Left lobe of liver (tissue), 2 donors: ENCODE measurements at regions not wholly inside any gene's neighbourhood (a gene's known extent, or its start where the extent isn't known, plus 50 kb on each side); places are given as distances from the start of the nearest gene placed in this dataset.

Source experiments
- ATAC-seq: fragments of 200-7000 bp; cut with Tn5 transposase; one replicate; pipeline ENCODE4 v1.9.1; 2020; ENCODE audit warnings: mild to moderate bottlenecking, moderate library complexity
- DNase-seq: peaks from one replicate; pipeline ENCODE4 v3.0.0-alpha.2; 2020; ENCODE audit warnings: low spot score
- donor health status: DM: no; HTN: no; CAD: no; lungs with moderate emphysema.
- donor health status: DM: no; HTN: yes; CAD: no.

DNA sequence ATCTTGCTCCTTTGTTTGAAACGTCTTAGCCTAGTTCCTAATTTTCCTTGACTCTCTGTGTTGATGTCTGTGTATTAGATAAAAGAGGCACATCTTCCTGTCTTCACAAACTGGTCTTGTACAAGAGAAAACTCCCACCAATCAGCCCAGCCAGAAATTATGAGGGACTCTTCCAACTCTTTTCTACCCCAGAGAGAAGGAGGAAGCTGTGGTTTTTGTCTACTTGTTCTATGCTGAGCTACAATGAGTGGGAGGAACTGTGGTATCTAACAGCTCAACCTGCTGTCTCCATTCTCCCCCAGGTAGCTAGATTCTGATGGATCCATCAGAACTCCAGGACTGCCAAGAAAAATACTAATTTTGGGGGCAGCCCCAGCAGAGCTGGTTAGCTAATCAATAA, 392.5 kb downstream of the HS3ST3B1 start:
- ATAC-seq (no peak), DNase-seq (no peak)

DNA sequence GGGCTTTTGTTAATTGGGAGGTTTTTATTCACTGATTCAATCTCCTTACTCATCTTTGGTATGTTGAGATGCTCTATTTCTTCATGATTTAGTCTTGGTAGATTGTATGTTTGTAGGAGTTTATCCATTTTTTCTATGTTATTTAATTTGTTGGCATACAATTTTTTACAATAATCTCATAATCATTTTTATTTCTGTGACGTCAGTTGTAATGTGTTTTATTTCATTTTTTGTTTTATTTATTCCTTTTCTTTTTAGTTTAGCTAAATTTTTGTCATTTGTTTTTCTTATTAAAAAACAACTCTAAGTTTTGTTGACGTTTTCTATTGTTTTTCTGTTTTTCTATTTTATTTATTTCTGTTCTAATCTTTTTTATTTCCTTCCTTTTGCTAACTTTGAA, 389.8 kb downstream of the HS3ST3B1 start:
- no peak for DNase-seq
- no peak for ATAC-seq

- ATAC-seq (no peak), DNase-seq (no peak)
Observed at GRCh38 chr17:14688134-14688533, 387.3 kb downstream of the HS3ST3B1 start.

DNA sequence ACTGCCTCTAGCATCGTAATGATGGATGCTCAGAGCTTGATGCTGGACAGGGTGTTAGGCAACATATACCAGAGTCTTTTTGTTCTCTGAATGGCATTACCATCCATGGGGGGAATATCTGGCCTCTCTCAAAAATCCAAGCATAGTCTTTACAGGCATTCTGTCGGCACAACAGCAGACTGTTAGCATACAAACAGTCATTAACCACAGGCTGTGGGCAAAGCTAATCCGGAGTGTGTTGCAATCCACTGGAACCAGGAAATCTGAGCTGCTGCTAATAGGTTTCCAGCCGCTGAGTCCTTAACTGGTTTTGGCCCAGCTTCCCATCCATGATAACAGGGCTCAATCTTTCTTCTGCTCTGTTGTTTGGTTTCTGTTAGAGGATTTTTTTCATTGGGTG, 371.9 kb downstream of the HS3ST3B1 start:
- DNase-seq (no peak), ATAC-seq (peak; percentile 65)

DNA sequence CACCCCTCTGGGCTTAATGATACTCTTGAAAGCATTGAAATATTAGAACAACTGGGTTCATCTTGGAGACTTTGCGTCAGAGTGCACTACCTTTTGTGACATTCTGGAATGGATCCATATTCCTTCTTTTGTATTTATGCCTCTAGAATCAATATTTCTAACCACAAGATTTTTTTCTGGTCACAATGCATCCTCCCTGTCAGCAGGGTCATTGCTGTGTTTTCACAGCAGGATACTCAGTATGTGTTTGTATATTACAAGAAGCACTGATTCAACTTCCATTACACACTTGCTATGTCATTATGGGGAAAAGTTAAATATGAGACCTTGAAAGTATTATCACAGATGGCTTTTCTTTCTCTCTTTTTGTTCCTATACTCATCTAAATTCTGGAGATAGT, 370.0 kb downstream of the HS3ST3B1 start:
- no peak for DNase-seq
- no peak for ATAC-seq

DNA sequence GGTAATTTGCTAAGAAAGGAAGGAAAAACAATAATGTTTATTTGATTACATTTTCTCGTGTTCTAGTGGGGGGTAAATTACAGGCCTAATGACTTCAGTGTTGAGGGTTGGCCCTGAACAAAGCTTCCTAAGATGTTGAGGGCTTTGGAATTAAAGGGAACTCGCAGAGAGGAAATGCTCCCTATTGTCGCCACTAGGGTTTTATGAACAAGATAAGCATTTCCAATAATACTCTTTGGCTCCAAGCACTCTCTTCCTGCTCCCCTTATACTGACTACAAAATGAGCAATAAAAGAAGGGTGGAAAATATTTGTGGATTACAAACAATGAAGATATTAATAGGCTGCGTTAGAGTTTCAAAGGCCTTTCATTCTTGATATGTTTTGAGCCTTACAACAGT, 363.6 kb downstream of the HS3ST3B1 start:
- DNase-seq, result no peak
- no peak for ATAC-seq

GRCh38 chr17:14641117-14641516, 340.2 kb downstream of the HS3ST3B1 start:
- DNase-seq (no peak), ATAC-seq (no peak)

DNA sequence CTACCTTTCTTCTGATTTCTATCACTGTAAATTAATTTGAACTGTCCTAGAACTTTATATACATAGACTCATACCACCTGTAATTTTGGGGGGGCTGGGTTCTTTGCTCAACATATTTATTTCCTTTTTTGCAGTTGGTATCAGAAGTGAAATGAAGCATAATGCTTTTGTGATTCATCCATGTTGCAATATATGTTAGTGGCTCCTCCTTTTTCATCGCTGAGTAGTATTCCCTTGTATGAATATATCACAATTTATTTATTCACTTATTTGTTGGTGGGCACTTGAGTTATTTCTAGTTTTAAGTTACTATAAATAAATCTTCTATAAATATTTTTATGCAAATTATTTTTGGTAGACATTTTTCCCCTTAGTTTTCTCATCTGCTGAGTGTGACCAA, 336.4 kb downstream of the HS3ST3B1 start:
- no peak for DNase-seq
- no peak for ATAC-seq

DNA sequence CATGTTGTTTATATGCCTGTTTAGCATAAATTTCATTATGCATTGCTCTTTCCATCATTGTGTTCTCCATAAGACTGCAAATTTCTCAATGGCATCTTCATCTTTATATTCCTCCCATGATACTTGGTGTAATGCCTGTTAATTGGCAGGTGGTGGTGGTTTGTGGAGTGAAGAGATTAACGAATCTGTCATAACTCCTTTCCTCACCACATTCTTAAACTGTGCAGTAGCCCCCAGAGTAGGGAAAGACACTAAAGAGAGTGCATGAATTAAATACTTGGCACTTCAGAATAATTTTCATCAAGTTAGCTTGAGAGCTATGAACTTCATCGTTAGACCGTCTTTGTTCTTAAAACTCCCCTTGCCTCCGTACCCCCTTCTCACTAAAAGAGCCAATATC, 329.7 kb downstream of the HS3ST3B1 start:
- ATAC-seq (no peak), DNase-seq (no peak)

DNA sequence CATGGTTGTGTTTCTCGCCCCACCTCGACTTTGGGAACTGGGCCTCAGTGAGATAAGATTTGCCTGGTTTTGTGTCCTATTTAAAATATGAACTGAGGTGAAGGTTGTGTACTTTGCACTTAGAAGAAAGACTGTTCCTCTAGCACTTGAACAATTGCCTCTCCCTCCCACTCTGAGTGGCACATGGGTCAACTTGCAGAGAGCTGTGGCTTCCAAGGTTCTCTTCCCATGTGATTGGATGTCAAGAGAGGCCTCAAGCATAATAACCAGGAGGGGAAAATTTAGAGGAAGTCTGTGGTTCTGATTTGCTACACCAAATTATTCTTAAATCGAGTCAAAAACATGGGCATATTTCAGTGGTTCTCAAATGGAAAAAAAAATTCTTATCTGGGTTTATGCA, 329.2 kb downstream of the HS3ST3B1 start:
- no peak for DNase-seq
- ATAC-seq, result no peak

GRCh38 chr17:14622615-14623101, 321.8 kb downstream of the HS3ST3B1 start:
- DNase-seq, result no peak
- no peak for ATAC-seq

DNA sequence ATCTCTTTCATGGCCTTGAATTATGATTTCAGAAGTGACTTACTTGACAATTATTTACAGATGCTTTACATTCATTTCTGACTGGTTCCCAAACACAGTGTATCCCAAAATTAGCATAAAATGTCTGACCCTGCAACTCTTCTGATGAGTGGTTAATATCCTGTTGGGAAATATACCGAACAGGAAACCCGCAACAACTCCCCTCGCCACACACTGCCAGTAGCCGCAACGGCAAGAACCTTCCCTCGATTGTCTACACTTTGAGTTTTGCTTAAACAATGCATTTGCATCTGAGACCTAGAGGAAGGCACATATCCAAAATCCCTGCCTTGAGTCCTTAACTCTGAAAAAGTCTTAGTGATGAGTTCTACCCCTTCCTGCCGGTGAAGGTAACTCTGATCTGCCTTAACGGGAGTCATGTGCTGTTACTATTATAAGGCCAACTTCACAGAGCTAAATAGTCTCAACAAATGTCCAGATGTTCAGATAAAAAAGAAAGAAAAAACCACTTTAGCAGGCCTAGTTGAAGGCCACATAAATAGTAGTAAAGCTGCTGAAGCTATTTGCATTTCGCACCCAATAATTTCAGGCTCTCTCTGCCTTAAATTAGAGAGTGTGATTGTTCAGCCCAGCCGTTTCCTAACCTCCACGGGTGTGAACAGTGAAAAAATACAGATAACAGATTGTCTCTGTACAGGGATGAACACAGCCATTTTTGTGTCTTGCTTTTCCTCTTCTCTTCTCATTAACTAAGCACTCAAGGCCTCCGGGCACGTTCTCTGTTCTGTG, 321.1 kb downstream of the HS3ST3B1 start:
- no peak for DNase-seq
- ATAC-seq, result no peak

GRCh38 chr17:14619821-14620220, 318.9 kb downstream of the HS3ST3B1 start:
- DNase-seq, result no peak
- no peak for ATAC-seq

GRCh38 chr17:14616528-14616927, 315.6 kb downstream of the HS3ST3B1 start:
- ATAC-seq (no peak), DNase-seq (no peak)

- DNase-seq, result no peak
- peak; percentile 49 for ATAC-seq
Observed at GRCh38 chr17:14605267-14605599, 304.4 kb downstream of the HS3ST3B1 start.

DNA sequence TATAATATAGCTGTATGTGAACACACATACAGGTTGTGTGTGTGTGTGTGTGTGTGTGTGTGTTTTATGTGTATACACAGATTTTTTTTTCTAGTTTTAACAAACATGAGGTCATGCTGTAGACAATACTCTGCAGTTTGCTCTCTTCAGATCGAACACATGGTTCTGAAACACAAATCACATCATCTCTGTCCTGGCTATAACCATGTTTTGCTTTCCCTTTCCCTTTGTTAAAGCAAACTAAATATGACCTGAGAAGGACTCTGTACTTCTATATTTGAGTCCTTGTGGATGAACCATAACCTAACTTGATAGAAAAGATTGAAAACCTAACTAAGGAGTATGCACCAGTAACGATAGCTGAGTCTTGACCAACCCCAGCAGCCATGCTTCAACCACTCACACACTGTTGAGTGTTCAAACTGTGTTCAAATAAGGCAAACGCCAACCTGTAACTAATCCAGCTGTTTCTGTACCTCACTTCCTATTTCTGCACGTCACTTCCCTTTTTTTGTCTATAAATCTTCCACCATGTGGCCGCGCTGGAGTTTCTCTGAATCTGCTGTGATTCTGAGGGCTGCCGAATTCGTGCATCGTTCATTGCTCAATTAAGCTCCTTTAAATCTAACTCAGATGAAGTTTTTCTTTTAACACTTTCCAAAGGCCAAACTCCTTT, 303.8 kb downstream of the HS3ST3B1 start:
- DNase-seq (no peak), ATAC-seq (no peak)

- DNase-seq (no peak), ATAC-seq (no peak)
Observed at GRCh38 chr17:14596224-14596623, 295.3 kb downstream of the HS3ST3B1 start.

GRCh38 chr17:14595656-14596055, 294.8 kb downstream of the HS3ST3B1 start:
- no peak for DNase-seq
- ATAC-seq, result no peak

DNA sequence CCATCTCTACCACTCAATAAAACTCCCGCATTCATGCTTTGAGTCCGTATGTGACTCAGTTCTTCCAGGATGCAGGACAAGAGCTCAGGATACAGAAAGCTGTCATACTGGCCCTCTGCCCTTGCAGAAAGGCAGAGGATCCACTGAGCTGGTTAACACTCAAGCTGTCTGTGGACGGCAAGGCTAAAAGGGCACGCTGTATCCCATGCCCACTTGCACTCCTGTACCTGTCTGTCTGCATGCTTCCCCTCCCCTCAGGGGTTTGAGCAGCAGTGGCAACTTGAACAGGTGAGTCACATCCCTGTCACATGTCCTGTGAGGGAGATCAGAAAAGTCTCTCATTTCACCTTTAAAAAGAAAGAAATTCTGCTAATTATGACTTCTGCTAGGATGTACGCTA, 293.8 kb downstream of the HS3ST3B1 start:
- no peak for ATAC-seq

DNA sequence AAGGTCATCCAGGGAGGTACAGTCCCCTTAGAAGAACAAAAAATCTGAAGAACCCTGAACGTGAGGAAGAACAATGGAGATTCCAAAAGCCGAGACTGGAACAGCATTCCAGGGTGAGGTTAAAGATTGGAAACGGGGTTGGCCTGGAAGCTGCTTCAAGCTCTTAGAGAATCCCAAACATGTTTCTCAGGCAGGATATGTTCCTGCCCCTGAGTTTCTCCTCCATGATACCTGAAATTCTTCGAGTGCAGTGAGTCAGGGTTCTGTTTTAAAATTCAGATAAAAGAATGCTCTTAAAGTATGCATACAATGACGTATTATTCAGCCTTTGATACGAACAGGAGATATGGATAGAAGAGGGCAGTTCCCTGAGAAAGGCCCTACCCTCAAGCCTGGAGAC, 293.1 kb downstream of the HS3ST3B1 start:
- no peak for ATAC-seq
- no peak for DNase-seq

More for the DNA sequence above, 293.8 kb downstream of the HS3ST3B1 start:
- DNase-seq, result no peak

- ATAC-seq (no peak), DNase-seq (no peak)
Observed at GRCh38 chr17:14590459-14591250, 289.8 kb downstream of the HS3ST3B1 start.

DNA sequence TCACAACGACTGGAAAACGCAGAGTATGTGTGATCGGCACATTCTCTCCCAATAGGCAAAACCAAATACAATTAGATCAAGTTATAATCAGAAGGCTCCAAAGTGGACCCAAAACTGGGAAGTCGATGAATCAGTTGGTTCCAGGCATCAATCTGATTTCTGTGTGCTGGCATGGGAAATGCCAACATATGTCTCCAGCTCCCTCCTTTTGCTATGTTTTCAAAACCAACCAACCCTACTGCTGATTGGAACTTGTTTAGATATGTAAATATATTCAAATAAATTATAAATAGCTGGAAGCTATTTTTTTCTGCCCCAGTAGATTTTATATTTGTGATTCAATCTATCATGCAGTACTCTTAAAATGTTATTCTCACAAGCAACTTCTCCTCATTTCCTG, 284.2 kb downstream of the HS3ST3B1 start:
- no peak for ATAC-seq
- no peak for DNase-seq
